Mesenchymal stem cell (in vitro differentiated cells and primary cell): ENCODE measurements at regions not wholly inside any gene's neighbourhood (a gene's known extent, or its start where the extent isn't known, plus 50 kb on each side); places are given as distances from the start of the nearest gene placed in this dataset.

Source experiments
- DNase-seq: peaks from one replicate; pipeline ENCODE4 v3.0.0-alpha.2; 2013
- H2AFZ ChIP-seq: one replicate; pipeline ENCODE4 v1.6.1; 2013; ENCODE audit warnings: low read depth, mild to moderate bottlenecking, control low read depth, inconsistent platforms, low read length, moderate library complexity
- H2AK5ac ChIP-seq: 2 replicates; pipeline ENCODE4 v1.6.1; 2013; ENCODE audit warnings: low read length, moderate library complexity, mild to moderate bottlenecking, inconsistent platforms; ENCODE audit not compliant: severe bottlenecking
- H2BK120ac ChIP-seq: one replicate; pipeline ENCODE4 v1.6.1; 2013; ENCODE audit warnings: low read depth, mild to moderate bottlenecking, inconsistent platforms, low read length, moderate library complexity
- H2BK12ac ChIP-seq, 2 experiments: one replicate each; pipeline ENCODE4 v1.6.1; 2013; ENCODE audit warnings: inconsistent platforms in 2 of 2, low read length in 2 of 2, mild to moderate bottlenecking in 2 of 2, moderate library complexity in 2 of 2, control low read depth in 1 of 2
- H2BK15ac ChIP-seq: one replicate; pipeline ENCODE4 v1.6.1; 2013; ENCODE audit warnings: mild to moderate bottlenecking, low read depth, inconsistent platforms; ENCODE audit not compliant: poor library complexity, severe bottlenecking
- H2BK5ac ChIP-seq: 2 replicates; pipeline ENCODE4 v1.6.1; 2013; ENCODE audit warnings: low read depth, mild to moderate bottlenecking, low read length, control low read depth, inconsistent platforms; ENCODE audit not compliant: poor library complexity, severe bottlenecking
- H3K14ac ChIP-seq, 2 experiments: one replicate each; pipeline ENCODE4 v1.6.1; 2013; ENCODE audit warnings: inconsistent platforms in 2 of 2, low read length in 2 of 2, control low read depth in 1 of 2, mild to moderate bottlenecking in 1 of 2, moderate library complexity in 1 of 2
- H3K18ac ChIP-seq, 2 experiments: one replicate each; pipeline ENCODE4 v1.6.1; 2013; ENCODE audit warnings: inconsistent platforms in 2 of 2, low read length in 2 of 2, control low read depth in 1 of 2, low read depth in 1 of 2, mild to moderate bottlenecking in 1 of 2
- H3K23ac ChIP-seq, 2 experiments: one replicate each; pipeline ENCODE4 v1.6.1; 2013; ENCODE audit warnings: inconsistent platforms in 2 of 2, low read length in 2 of 2, mild to moderate bottlenecking in 2 of 2, moderate library complexity in 2 of 2, control low read depth in 1 of 2
- H3K27ac ChIP-seq: 2 replicates; pipeline ENCODE4 v1.5.1; 2013; ENCODE audit warnings: mild to moderate bottlenecking, moderate library complexity, low read length, control low read depth, inconsistent platforms; ENCODE audit not compliant: poor library complexity, severe bottlenecking
- H3K27me3 ChIP-seq, 2 experiments: 2 replicates each; pipeline versions ENCODE4 v1.6.1 to v1.7.0; 2013; ENCODE audit warnings: low read length in 2 of 2, mild to moderate bottlenecking in 2 of 2, moderate library complexity in 2 of 2, control low read depth in 1 of 2, inconsistent platforms in 1 of 2; ENCODE audit not compliant: control insufficient read depth in 1 of 2, insufficient read depth in 1 of 2
- H3K36me3 ChIP-seq, 2 experiments: 2 replicates each; pipeline versions ENCODE4 v1.6.1 to v1.7.0; 2013; ENCODE audit warnings: low read length in 2 of 2, control low read depth in 1 of 2, inconsistent platforms in 1 of 2, low read depth in 1 of 2, mild to moderate bottlenecking in 1 of 2; ENCODE audit not compliant: insufficient read depth in 2 of 2, control insufficient read depth in 1 of 2
- H3K4ac ChIP-seq, 2 experiments: one replicate each; pipeline ENCODE4 v1.6.1; 2013; ENCODE audit warnings: inconsistent platforms in 2 of 2, low read length in 2 of 2, mild to moderate bottlenecking in 2 of 2, moderate library complexity in 2 of 2, control low read depth in 1 of 2, low read depth in 1 of 2
- H3K4me1 ChIP-seq: 2 replicates; pipeline ENCODE4 v1.6.1; 2013; ENCODE audit warnings: low read depth, low read length, control low read depth; ENCODE audit not compliant: control insufficient read depth, insufficient read depth
- H3K4me2 ChIP-seq: 2 replicates; pipeline ENCODE4 v1.6.1; 2013; ENCODE audit warnings: low read length, mild to moderate bottlenecking, inconsistent platforms; ENCODE audit not compliant: poor library complexity, severe bottlenecking
- H3K4me3 ChIP-seq, 2 experiments: 2 replicates each; pipeline versions ENCODE4 v1.5.1 to v1.7.0; 2013; ENCODE audit warnings: low read length in 2 of 2, mild to moderate bottlenecking in 2 of 2, control low read depth in 1 of 2, low read depth in 1 of 2; ENCODE audit not compliant: insufficient read depth in 1 of 2
- H3K79me1 ChIP-seq: replicated peaks from 2 replicates; pipeline ENCODE4 v1.6.1; 2013; ENCODE audit warnings: mild to moderate bottlenecking, control low read depth, low read length, inconsistent platforms; ENCODE audit not compliant: poor library complexity, severe bottlenecking
- H3K9ac ChIP-seq: 2 replicates; pipeline ENCODE4 v1.7.0; 2013; ENCODE audit warnings: mild to moderate bottlenecking, low read length, moderate library complexity
- H3K9me3 ChIP-seq: 2 replicates; pipeline ENCODE4 v1.7.0; 2013; ENCODE audit warnings: mild to moderate bottlenecking, low read length; ENCODE audit not compliant: control insufficient read depth
- H4K8ac ChIP-seq: one replicate; pipeline ENCODE4 v1.6.1; 2013; ENCODE audit warnings: inconsistent platforms, mild to moderate bottlenecking, low read length, moderate library complexity
- H4K91ac ChIP-seq: one replicate; pipeline ENCODE4 v1.6.1; 2013; ENCODE audit warnings: mild to moderate bottlenecking, low read length, inconsistent platforms
- WGBS: methylation state at CpG from one replicate; pipeline ENCODE4 v1.1.7; 2013; ENCODE audit warnings: mixed read lengths; 5-methylcytosine and 5-hydroxymethylcytosine counted together

- Histone ChIP-seq H3K4me2 (no peak overlapping the region), H2AK5ac (no peak overlapping the region), H3K23ac (no peak overlapping the region), H4K8ac (no peak overlapping the region), H3K14ac (no peak overlapping the region), H3K27me3 (peaks cover 8 to 14% of the 10 kb centered on the region in 2 experiments), H3K18ac (no peak overlapping the region), H3K27ac (no peak overlapping the region), H3K4ac (no peak overlapping the region), H2BK5ac (no peak overlapping the region), H2AFZ (no peak overlapping the region), H3K36me3 (no peaks in the 10 kb centered on the region), H3K79me1 (no peaks in the 10 kb centered on the region), H2BK120ac (no peak overlapping the region), H3K9ac (no peak overlapping the region), H3K4me1 (no peaks in the 10 kb centered on the region), H2BK12ac (no peak overlapping the region), H2BK15ac (no peak overlapping the region), H3K4me3 (no peak overlapping the region), H4K91ac (no peak overlapping the region), H3K9me3 (peaks cover 22% of the 10 kb centered on the region)
- WGBS, result 74% methylated on average over 3 of the region's 4 CpGs
- no peak for DNase-seq
These were observed 105.7 kb upstream of the GATB start for GRCh38 chr4:151866592-151866918.

- no peak overlapping the region for H2BK12ac ChIP-seq
- H3K23ac ChIP-seq, result no peak overlapping the region
- no peak overlapping the region for H3K18ac ChIP-seq
- no peak overlapping the region for H2BK120ac ChIP-seq
- H3K14ac ChIP-seq, result no peak overlapping the region
- H3K36me3 ChIP-seq, result no peaks in the 10 kb centered on the region
- H3K79me1 ChIP-seq, result no peaks in the 10 kb centered on the region
- no peak overlapping the region for H2BK15ac ChIP-seq
- H3K27ac ChIP-seq, result no peak overlapping the region
- no peaks in the 10 kb centered on the region for H3K4me1 ChIP-seq
- H4K91ac ChIP-seq, result no peak overlapping the region
- H3K4me3 ChIP-seq, result no peak overlapping the region
- WGBS, result 87% methylated on average over 9 of the region's 9 CpGs
- DNase-seq, result no peak
- H3K9me3 ChIP-seq, result peaks cover 22% of the 10 kb centered on the region
- H3K27me3 ChIP-seq, result peaks cover 13 to 15% of the 10 kb centered on the region in 2 experiments
- H2AK5ac ChIP-seq, result no peak overlapping the region
- H2AFZ ChIP-seq, result no peak overlapping the region
- no peak overlapping the region for H4K8ac ChIP-seq
- no peak overlapping the region for H3K9ac ChIP-seq
- no peak overlapping the region for H3K4ac ChIP-seq
- no peak overlapping the region for H2BK5ac ChIP-seq
- no peak overlapping the region for H3K4me2 ChIP-seq
These were observed 105.2 kb upstream of the GATB start for GRCh38 chr4:151865744-151866591.

- H2BK15ac ChIP-seq, result no peak overlapping the region
- no peak overlapping the region for H2AFZ ChIP-seq
- no peak overlapping the region for H3K18ac ChIP-seq
- H3K23ac ChIP-seq, result no peak overlapping the region
- no peak overlapping the region for H3K4me3 ChIP-seq
- no peak overlapping the region for H4K91ac ChIP-seq
- no peaks in the 10 kb centered on the region for H3K79me1 ChIP-seq
- H3K9me3 ChIP-seq, result peaks cover 22% of the 10 kb centered on the region
- no peak overlapping the region for H3K9ac ChIP-seq
- H2BK12ac ChIP-seq, result no peak overlapping the region
- WGBS, result 64% methylated on average over 4 of the region's 4 CpGs
- peaks cover 16 to 18% of the 10 kb centered on the region in 2 experiments for H3K27me3 ChIP-seq
- no peak overlapping the region for H3K27ac ChIP-seq
- no peaks in the 10 kb centered on the region for H3K36me3 ChIP-seq
- DNase-seq, result no peak
- H3K4me2 ChIP-seq, result no peak overlapping the region
- no peaks in the 10 kb centered on the region for H3K4me1 ChIP-seq
- H4K8ac ChIP-seq, result no peak overlapping the region
- no peak overlapping the region for H2AK5ac ChIP-seq
- H2BK120ac ChIP-seq, result no peak overlapping the region
- H2BK5ac ChIP-seq, result no peak overlapping the region
- H3K14ac ChIP-seq, result no peak overlapping the region
- no peak overlapping the region for H3K4ac ChIP-seq
These were observed 104.5 kb upstream of the GATB start for GRCh38 chr4:151865312-151865711.

- H2BK5ac ChIP-seq, result no peak overlapping the region
- no peak overlapping the region for H4K91ac ChIP-seq
- no peak overlapping the region for H3K27ac ChIP-seq
- no peak overlapping the region for H2BK15ac ChIP-seq
- no peak overlapping the region for H3K4me3 ChIP-seq
- no peak overlapping the region for H3K4ac ChIP-seq
- H2BK120ac ChIP-seq, result no peak overlapping the region
- H3K9ac ChIP-seq, result no peak overlapping the region
- no peak for DNase-seq
- H3K4me1 ChIP-seq, result no peaks in the 10 kb centered on the region
- 100% methylated on average over 5 of the region's 5 CpGs for WGBS
- H4K8ac ChIP-seq, result no peak overlapping the region
- peaks cover 21% of the 10 kb centered on the region for H3K9me3 ChIP-seq
- no peaks in the 10 kb centered on the region for H3K79me1 ChIP-seq
- H3K27me3 ChIP-seq, result peaks cover 16 to 23% of the 10 kb centered on the region in 2 experiments
- H2AFZ ChIP-seq, result no peak overlapping the region
- H2BK12ac ChIP-seq, result no peak overlapping the region
- no peak overlapping the region for H3K4me2 ChIP-seq
- no peak overlapping the region for H3K14ac ChIP-seq
- no peak overlapping the region for H3K18ac ChIP-seq
- no peaks in the 10 kb centered on the region for H3K36me3 ChIP-seq
- H3K23ac ChIP-seq, result no peak overlapping the region
- H2AK5ac ChIP-seq, result no peak overlapping the region
These were observed 103.3 kb upstream of the GATB start for GRCh38 chr4:151864068-151864467.
